ENCODE measurements at regions not wholly inside any gene's neighbourhood (a gene's known extent, or its start where the extent isn't known, plus 50 kb on each side); places are given as distances from the start of the nearest gene placed in this dataset.

- ATAC-seq (no peak), DNase-seq (no peak)
- ChIA-PET POLR2A (no interaction called here), CTCF (no interaction called here)
- Mint-ChIP-seq H3K4me3 (no peak overlapping the region), H3K4me1 (ENCODE audit: low read depth) (no peaks in the 10 kb centered on the region), H3K27ac (no peak overlapping the region), H3K27me3 (ENCODE audit: low read depth) (no peaks in the 10 kb centered on the region), H3K9me3 (ENCODE audit: insufficient read depth) (no peaks in the 10 kb centered on the region), H3K36me3 (ENCODE audit: low read depth) (no peaks in the 10 kb centered on the region)
These were observed 136.7 kb downstream of the FGF10 start for GRCh38 chr5:44252545-44252944.

- POLR2A ChIA-PET = no interaction called here
- Mint-ChIP-seq H3K4me3 (no peak overlapping the region), H3K27ac (no peak overlapping the region), H3K4me1 (ENCODE audit: low read depth) (no peaks in the 10 kb centered on the region), H3K36me3 (ENCODE audit: low read depth) (no peaks in the 10 kb centered on the region), H3K27me3 (ENCODE audit: low read depth) (no peaks in the 10 kb centered on the region), H3K9me3 (ENCODE audit: insufficient read depth) (no peaks in the 10 kb centered on the region)
- ATAC-seq (no peak), DNase-seq (no peak)
- CTCF ChIA-PET = no interaction called here
These were observed 142.2 kb downstream of the FGF10 start for GRCh38 chr5:44246986-44247385.

- ATAC-seq (no peak), DNase-seq (no peak)
- ChIA-PET CTCF (no interaction called here), POLR2A (no interaction called here)
- H3K9me3 Mint-ChIP-seq (ENCODE audit: insufficient read depth) = no peaks in the 10 kb centered on the region
- H3K4me3 Mint-ChIP-seq = no peak overlapping the region
- H3K36me3 Mint-ChIP-seq (ENCODE audit: low read depth) = no peaks in the 10 kb centered on the region
- no peaks in the 10 kb centered on the region for H3K4me1 Mint-ChIP-seq (ENCODE audit: low read depth)
- H3K27ac Mint-ChIP-seq = no peak overlapping the region
- no peaks in the 10 kb centered on the region for H3K27me3 Mint-ChIP-seq (ENCODE audit: low read depth)
These were observed 143.3 kb downstream of the FGF10 start for GRCh38 chr5:44245935-44246334.

GRCh38 chr5:44242791-44243190, 146.4 kb downstream of the FGF10 start:
- Mint-ChIP-seq H3K4me1 (ENCODE audit: low read depth) (no peaks in the 10 kb centered on the region), H3K27me3 (ENCODE audit: low read depth) (no peaks in the 10 kb centered on the region), H3K36me3 (ENCODE audit: low read depth) (no peaks in the 10 kb centered on the region), H3K4me3 (no peak overlapping the region), H3K9me3 (ENCODE audit: insufficient read depth) (no peaks in the 10 kb centered on the region), H3K27ac (no peak overlapping the region)
- DNase-seq (no peak), ATAC-seq (no peak)
- POLR2A ChIA-PET = no interaction called here
- CTCF ChIA-PET = no interaction called here

GRCh38 chr5:44236040-44236439, 153.2 kb downstream of the FGF10 start:
- no peaks in the 10 kb centered on the region for H3K4me1 Mint-ChIP-seq (ENCODE audit: low read depth)
- H3K27me3 Mint-ChIP-seq (ENCODE audit: low read depth) = no peaks in the 10 kb centered on the region
- no peaks in the 10 kb centered on the region for H3K9me3 Mint-ChIP-seq (ENCODE audit: insufficient read depth)
- H3K4me3 Mint-ChIP-seq = no peak overlapping the region
- DNase-seq (no peak), ATAC-seq (no peak)
- H3K27ac Mint-ChIP-seq = no peak overlapping the region
- ChIA-PET POLR2A (no interaction called here), CTCF (no interaction called here)
- H3K36me3 Mint-ChIP-seq (ENCODE audit: low read depth) = no peaks in the 10 kb centered on the region

- POLR2A ChIA-PET = no interaction called here
- H3K27ac Mint-ChIP-seq = no peak overlapping the region
- no peaks in the 10 kb centered on the region for H3K27me3 Mint-ChIP-seq (ENCODE audit: low read depth)
- no peaks in the 10 kb centered on the region for H3K4me1 Mint-ChIP-seq (ENCODE audit: low read depth)
- no peak for ATAC-seq
- H3K9me3 Mint-ChIP-seq (ENCODE audit: insufficient read depth) = no peaks in the 10 kb centered on the region
- no peaks in the 10 kb centered on the region for H3K36me3 Mint-ChIP-seq (ENCODE audit: low read depth)
- CTCF ChIA-PET = no interaction called here
- DNase-seq = no peak
- H3K4me3 Mint-ChIP-seq = no peak overlapping the region
These were observed 155.5 kb downstream of the FGF10 start for GRCh38 chr5:44233691-44234090.

- ATAC-seq (no peak), DNase-seq (no peak)
- Mint-ChIP-seq H3K36me3 (ENCODE audit: low read depth) (no peaks in the 10 kb centered on the region), H3K9me3 (ENCODE audit: insufficient read depth) (no peaks in the 10 kb centered on the region), H3K27ac (no peak overlapping the region), H3K4me3 (no peak overlapping the region), H3K27me3 (ENCODE audit: low read depth) (no peaks in the 10 kb centered on the region), H3K4me1 (ENCODE audit: low read depth) (no peaks in the 10 kb centered on the region)
- CTCF ChIA-PET = no interaction called here
- POLR2A ChIA-PET = no interaction called here
These were observed 163.7 kb downstream of the FGF10 start for GRCh38 chr5:44225231-44226160.

GRCh38 chr5:44199408-44199807, 189.8 kb downstream of the FGF10 start:
- no peak overlapping the region for H3K27ac Mint-ChIP-seq
- H3K27me3 Mint-ChIP-seq (ENCODE audit: low read depth) = no peaks in the 10 kb centered on the region
- no peak overlapping the region for H3K4me3 Mint-ChIP-seq
- no peaks in the 10 kb centered on the region for H3K36me3 Mint-ChIP-seq (ENCODE audit: low read depth)
- no peaks in the 10 kb centered on the region for H3K4me1 Mint-ChIP-seq (ENCODE audit: low read depth)
- ChIA-PET CTCF (no interaction called here), POLR2A (no interaction called here)
- peaks cover 7% of the 10 kb centered on the region for H3K9me3 Mint-ChIP-seq (ENCODE audit: insufficient read depth)
- no peak for DNase-seq
- no peak for ATAC-seq

GRCh38 chr5:44189255-44189654, 200.0 kb downstream of the FGF10 start:
- DNase-seq (no peak), ATAC-seq (no peak)
- Mint-ChIP-seq H3K9me3 (ENCODE audit: insufficient read depth) (peaks cover 6% of the 10 kb centered on the region), H3K4me3 (no peak overlapping the region), H3K27me3 (ENCODE audit: low read depth) (no peaks in the 10 kb centered on the region), H3K4me1 (ENCODE audit: low read depth) (no peaks in the 10 kb centered on the region), H3K27ac (no peak overlapping the region), H3K36me3 (ENCODE audit: low read depth) (no peaks in the 10 kb centered on the region)
- ChIA-PET POLR2A (no interaction called here), CTCF (no interaction called here)

GRCh38 chr5:44187973-44188372, 201.2 kb downstream of the FGF10 start:
- H3K4me1 Mint-ChIP-seq (ENCODE audit: low read depth) = no peaks in the 10 kb centered on the region
- CTCF ChIA-PET = no interaction called here
- no peak for ATAC-seq

GRCh38 chr5:44183753-44184152, 205.5 kb downstream of the FGF10 start:
- CTCF ChIA-PET = no interaction called here

More at GRCh38 chr5:44187973-44188372, 201.2 kb downstream of the FGF10 start:
- DNase-seq = no peak
- Mint-ChIP-seq H3K4me3 (no peak overlapping the region), H3K9me3 (ENCODE audit: insufficient read depth) (peaks cover 6% of the 10 kb centered on the region), H3K27me3 (ENCODE audit: low read depth) (no peaks in the 10 kb centered on the region), H3K27ac (no peak overlapping the region), H3K36me3 (ENCODE audit: low read depth) (no peaks in the 10 kb centered on the region)
- POLR2A ChIA-PET = no interaction called here

GRCh38 chr5:44183312-44183711, 205.9 kb downstream of the FGF10 start:
- Mint-ChIP-seq H3K9me3 (ENCODE audit: insufficient read depth) (no peaks in the 10 kb centered on the region), H3K27ac (no peak overlapping the region), H3K4me1 (ENCODE audit: low read depth) (no peaks in the 10 kb centered on the region), H3K4me3 (no peak overlapping the region), H3K27me3 (ENCODE audit: low read depth) (no peaks in the 10 kb centered on the region), H3K36me3 (ENCODE audit: low read depth) (no peaks in the 10 kb centered on the region)
- POLR2A ChIA-PET = no interaction called here
- ATAC-seq (no peak), DNase-seq (no peak)
- CTCF ChIA-PET = no interaction called here

More at GRCh38 chr5:44183753-44184152, 205.5 kb downstream of the FGF10 start:
- no peak for DNase-seq
- no peaks in the 10 kb centered on the region for H3K36me3 Mint-ChIP-seq (ENCODE audit: low read depth)
- no peak overlapping the region for H3K27ac Mint-ChIP-seq
- POLR2A ChIA-PET = no interaction called here
- H3K27me3 Mint-ChIP-seq (ENCODE audit: low read depth) = no peaks in the 10 kb centered on the region
- H3K4me1 Mint-ChIP-seq (ENCODE audit: low read depth) = no peaks in the 10 kb centered on the region
- H3K9me3 Mint-ChIP-seq (ENCODE audit: insufficient read depth) = no peaks in the 10 kb centered on the region
- no peak overlapping the region for H3K4me3 Mint-ChIP-seq
- no peak for ATAC-seq

GRCh38 chr5:44178414-44178813, 210.8 kb downstream of the FGF10 start:
- Mint-ChIP-seq H3K27me3 (ENCODE audit: low read depth) (no peaks in the 10 kb centered on the region), H3K4me1 (ENCODE audit: low read depth) (no peaks in the 10 kb centered on the region), H3K9me3 (ENCODE audit: insufficient read depth) (peaks cover 4% of the 10 kb centered on the region), H3K36me3 (ENCODE audit: low read depth) (no peaks in the 10 kb centered on the region), H3K27ac (no peak overlapping the region), H3K4me3 (no peak overlapping the region)
- DNase-seq (no peak), ATAC-seq (no peak)
- CTCF ChIA-PET = no interaction called here
- POLR2A ChIA-PET = no interaction called here

Data from activated CD8-positive, alpha-beta T cell treated with anti-CD3 and anti-CD28 coated beads, Interleukin-2, amount 10 ng/mL, durations not matched to agents 7 days and 5 days (primary cell).